Activated CD8-positive, alpha-beta T cell treated with anti-CD3 and anti-CD28 coated beads for 36 hours (primary cell): ENCODE measurements at regions not wholly inside any gene's neighbourhood (a gene's known extent, or its start where the extent isn't known, plus 50 kb on each side); places are given as distances from the start of the nearest gene placed in this dataset.

Experiments
- ATAC-seq: fragments of 200-7000 bp; cut with Tn5 transposase; one replicate; pipeline ENCODE4 v1.10.0; 2021; ENCODE audit warnings: mild to moderate bottlenecking, moderate library complexity
- CTCF ChIA-PET: fragments of 350-600 bp; sonication (Branson Sonifier 250); formaldehyde crosslinking; loops from one replicate; lab custom pipeline; 2021; ENCODE audit warnings: antibody characterized with exemption; lab: Charles Lee
- POLR2A ChIA-PET: fragments of 350-600 bp; sonication (Branson Sonifier 250); formaldehyde crosslinking; loops from one replicate; lab custom pipeline; 2021; ENCODE audit warnings: antibody characterized with exemption; lab: Charles Lee
- DNase-seq: peaks from one replicate; pipeline ENCODE4 v3.0.0-alpha.2; 2020
- H3K27ac Mint-ChIP-seq: one replicate; pipeline ENCODE4 v1.8.0; 2021; ENCODE audit warnings: mild to moderate bottlenecking, mixed read lengths
- H3K27me3 Mint-ChIP-seq: one replicate; pipeline ENCODE4 v1.8.0; 2021; ENCODE audit warnings: mixed read lengths
- H3K36me3 Mint-ChIP-seq: one replicate; pipeline ENCODE4 v1.8.0; 2021; ENCODE audit warnings: low read depth, mixed read lengths
- H3K4me1 Mint-ChIP-seq: one replicate; pipeline ENCODE4 v1.8.0; 2021; ENCODE audit warnings: low read depth, mixed read lengths
- H3K4me3 Mint-ChIP-seq: one replicate; pipeline ENCODE4 v1.8.0; 2021; ENCODE audit warnings: mild to moderate bottlenecking, moderate library complexity, mixed read lengths
- H3K9me3 Mint-ChIP-seq: one replicate; pipeline ENCODE4 v1.8.0; 2021; ENCODE audit warnings: mixed read lengths
- intact Hi-C: fragments of 100-400 bp; cut with micrococcal nuclease; formaldehyde crosslinking; loops from one replicate; pipeline ENCODE4 v1.10.0; 2022
- TF ChIP-seq, protein P1 (sequence below): fragments of 200-600 bp; IDR thresholded peaks from one replicate; pipeline ENCODE4 v1.8.0; 2022; ENCODE audit warnings: antibody characterized with exemption, mild to moderate bottlenecking

DNA sequence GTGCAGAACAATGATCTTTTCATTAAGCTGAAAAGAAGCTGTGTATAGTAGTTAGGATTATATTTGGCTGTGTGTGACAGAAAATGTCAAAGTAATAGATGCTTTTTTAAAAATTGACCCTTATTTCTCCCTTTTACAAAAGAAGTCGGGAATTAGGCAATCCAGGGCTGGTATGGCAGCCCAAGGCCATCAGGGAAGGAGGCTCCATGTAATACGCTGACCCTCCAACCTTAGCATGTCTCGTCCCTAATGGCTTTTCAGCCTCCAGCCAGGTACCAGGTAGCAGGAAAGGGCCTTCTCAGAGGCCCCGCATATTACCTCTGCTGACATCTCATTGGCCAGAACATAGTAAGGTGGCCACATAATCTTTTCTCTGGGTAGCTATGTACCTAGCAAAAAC is 79.7 kb downstream of the VCPKMT start:
- ChIA-PET POLR2A (interaction anchor here (0.6 to 7.4 kb wide), 7 partner anchors 10 to 635 kb away, joined by 3 to 111 read pairs (median 4); no protein-coding TSS in a partner anchor), CTCF (interaction anchor here (1.1 to 1.3 kb wide), 2 partner anchors 157 to 184 kb away, joined by 4 read pairs; partner anchors contain the start of gene NEMF)
- Mint-ChIP-seq H3K27ac (no peak overlapping the region), H3K9me3 (no peaks in the 10 kb centered on the region), H3K36me3 (peaks cover 41% of the 10 kb centered on the region), H3K4me1 (peaks cover 57% of the 10 kb centered on the region), H3K27me3 (no peaks in the 10 kb centered on the region), H3K4me3 (no peak overlapping the region)
- ATAC-seq (no peak), DNase-seq (no peak)
- intact Hi-C loops = no loop called here
- TF ChIP-seq, protein P1, sequence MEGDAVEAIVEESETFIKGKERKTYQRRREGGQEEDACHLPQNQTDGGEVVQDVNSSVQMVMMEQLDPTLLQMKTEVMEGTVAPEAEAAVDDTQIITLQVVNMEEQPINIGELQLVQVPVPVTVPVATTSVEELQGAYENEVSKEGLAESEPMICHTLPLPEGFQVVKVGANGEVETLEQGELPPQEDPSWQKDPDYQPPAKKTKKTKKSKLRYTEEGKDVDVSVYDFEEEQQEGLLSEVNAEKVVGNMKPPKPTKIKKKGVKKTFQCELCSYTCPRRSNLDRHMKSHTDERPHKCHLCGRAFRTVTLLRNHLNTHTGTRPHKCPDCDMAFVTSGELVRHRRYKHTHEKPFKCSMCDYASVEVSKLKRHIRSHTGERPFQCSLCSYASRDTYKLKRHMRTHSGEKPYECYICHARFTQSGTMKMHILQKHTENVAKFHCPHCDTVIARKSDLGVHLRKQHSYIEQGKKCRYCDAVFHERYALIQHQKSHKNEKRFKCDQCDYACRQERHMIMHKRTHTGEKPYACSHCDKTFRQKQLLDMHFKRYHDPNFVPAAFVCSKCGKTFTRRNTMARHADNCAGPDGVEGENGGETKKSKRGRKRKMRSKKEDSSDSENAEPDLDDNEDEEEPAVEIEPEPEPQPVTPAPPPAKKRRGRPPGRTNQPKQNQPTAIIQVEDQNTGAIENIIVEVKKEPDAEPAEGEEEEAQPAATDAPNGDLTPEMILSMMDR = no peak

DNA sequence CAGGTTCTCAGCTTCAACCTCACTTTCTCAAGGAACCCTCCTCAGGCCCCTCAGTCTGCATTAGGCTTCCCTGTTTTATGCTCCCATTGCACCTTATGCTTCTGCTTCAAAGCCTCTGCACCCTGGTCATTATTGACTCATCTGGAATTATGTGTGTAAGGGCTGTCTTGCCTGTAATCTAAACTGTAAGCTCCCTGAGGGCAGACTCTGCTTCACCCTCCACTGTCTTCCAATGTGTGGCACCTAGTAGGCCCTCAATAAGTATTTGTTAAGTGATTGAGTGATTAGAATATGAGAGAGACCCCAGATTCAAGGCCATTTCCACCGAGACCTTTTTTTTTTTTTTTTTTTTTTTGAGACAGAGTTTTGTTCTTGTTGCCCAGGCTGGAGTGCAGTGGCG is 79.1 kb downstream of the VCPKMT start:
- ChIA-PET POLR2A (interaction anchor here (1.1 to 7.4 kb wide), 12 partner anchors 11 to 175 kb away, joined by 3 to 111 read pairs (median 9); no protein-coding TSS in a partner anchor), CTCF (interaction anchor here (1.0 to 2.2 kb wide), 5 partner anchors 20 to 185 kb away, joined by 3 to 17 read pairs (median 5); partner anchors contain the start of gene NEMF)
- TF ChIP-seq, protein P1 = no peak
- peaks cover 35% of the 10 kb centered on the region for H3K36me3 Mint-ChIP-seq
- peak overlapping the region; percentile 97 for H3K27ac Mint-ChIP-seq
- H3K27me3 Mint-ChIP-seq = no peaks in the 10 kb centered on the region
- H3K4me1 Mint-ChIP-seq = peaks cover 60% of the 10 kb centered on the region
- ATAC-seq = no peak
- no peak overlapping the region for H3K4me3 Mint-ChIP-seq
- intact Hi-C loops = no loop called here
- no peak for DNase-seq
- H3K9me3 Mint-ChIP-seq = no peaks in the 10 kb centered on the region

DNA sequence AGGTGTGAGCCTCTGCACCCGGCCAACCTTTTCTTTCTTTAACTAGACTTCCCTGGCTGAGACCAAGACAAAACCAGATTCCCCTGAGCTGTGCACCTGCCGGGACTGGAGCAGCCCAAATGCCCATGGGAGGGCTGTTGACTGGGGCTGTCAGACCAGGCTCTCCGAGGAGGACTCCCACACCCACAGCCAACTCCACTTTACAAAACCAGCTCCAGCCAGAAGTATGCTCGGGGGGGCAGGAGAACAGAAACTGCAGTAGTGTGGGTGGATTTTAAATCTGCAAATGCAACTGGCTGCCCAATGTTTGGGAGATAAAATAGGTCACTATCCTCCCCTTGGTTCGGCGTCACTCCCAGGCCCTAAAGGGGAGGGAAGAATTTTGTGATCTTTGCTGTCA is 78.5 kb downstream of the VCPKMT start:
- intact Hi-C loops = loop anchor here (1.0 to 2.0 kb wide), 5 partner anchors 25 to 139 kb away; no protein-coding TSS in a partner anchor
- CTCF ChIA-PET = interaction anchor here (0.8 to 2.6 kb wide), 25 partner anchors 11 to 185 kb away, joined by 3 to 19 read pairs (median 5); partner anchors contain the start of gene NEMF
- Mint-ChIP-seq H3K4me1 (peaks cover 61% of the 10 kb centered on the region), H3K9me3 (no peaks in the 10 kb centered on the region), H3K4me3 (peak overlapping the region; percentile 23), H3K36me3 (peaks cover 33% of the 10 kb centered on the region), H3K27ac (peak overlapping the region; percentile 97), H3K27me3 (no peaks in the 10 kb centered on the region)
- DNase-seq (no peak), ATAC-seq (no peak)
- POLR2A ChIA-PET = interaction anchor here (0.8 to 7.4 kb wide), 26 partner anchors 10 to 175 kb away, joined by 3 to 111 read pairs (median 7); no protein-coding TSS in a partner anchor
- TF ChIP-seq, protein P1 = no peak

DNA sequence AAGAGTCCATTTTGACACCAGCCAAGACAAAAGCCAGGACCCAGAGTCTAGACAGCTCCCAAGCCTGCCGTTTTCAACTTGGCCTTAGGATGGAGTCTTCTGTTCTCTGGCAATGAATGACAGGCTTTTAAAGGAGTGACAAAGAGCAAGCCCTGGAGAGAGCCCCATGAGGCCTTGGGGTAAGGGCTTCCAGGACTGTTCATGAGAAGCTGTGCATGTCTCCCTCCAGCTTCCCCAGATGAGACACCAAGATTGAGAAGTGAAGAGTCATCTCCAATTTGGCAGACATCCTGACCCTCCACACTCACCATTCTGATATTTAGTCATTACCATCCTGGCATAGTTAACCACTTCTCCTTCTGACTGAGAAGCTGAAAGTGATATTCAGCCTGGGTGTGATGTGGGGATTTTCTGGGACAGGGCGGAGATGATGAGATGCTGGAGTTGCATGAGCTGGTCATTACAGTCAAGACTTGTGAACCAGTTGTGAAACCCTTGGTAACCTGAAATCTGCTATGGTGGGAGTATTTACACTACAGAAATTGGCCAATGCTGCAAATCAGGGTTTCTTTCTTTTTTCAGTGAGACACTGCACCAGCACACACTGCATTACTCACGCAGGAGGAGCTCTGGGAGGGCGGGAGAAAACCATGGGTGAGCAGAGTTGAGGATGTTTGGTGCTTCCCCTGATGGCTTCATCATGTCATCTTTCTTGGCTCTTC is 77.8 kb downstream of the VCPKMT start:
- peaks cover 61% of the 10 kb centered on the region for H3K4me1 Mint-ChIP-seq
- peak overlapping the region; percentile 69 for H3K4me3 Mint-ChIP-seq
- peak; percentile 84 for ATAC-seq
- peaks cover 33% of the 10 kb centered on the region for H3K36me3 Mint-ChIP-seq
- CTCF ChIA-PET = interaction anchor here (0.6 to 2.6 kb wide), 31 partner anchors 11 to 186 kb away, joined by 3 to 19 read pairs (median 4); partner anchors contain the start of gene NEMF
- intact Hi-C loops = loop anchor here (1.0 to 2.0 kb wide), 5 partner anchors 24 to 140 kb away; no protein-coding TSS in a partner anchor
- DNase-seq = peak; percentile 90
- POLR2A ChIA-PET = interaction anchor here (0.5 to 7.4 kb wide), 39 partner anchors 9 to 186 kb away, joined by 3 to 111 read pairs (median 5); partner anchors contain the start of genes ARF6 and NEMF
- H3K27ac Mint-ChIP-seq = peak overlapping the region; percentile 97
- no peaks in the 10 kb centered on the region for H3K9me3 Mint-ChIP-seq
- H3K27me3 Mint-ChIP-seq = no peaks in the 10 kb centered on the region
- TF ChIP-seq, protein P1 = no peak
